Activated CD8-positive, alpha-beta memory T cell treated with anti-CD3 and anti-CD28 coated beads for 36 hours (primary cell): ENCODE measurements at regions not wholly inside any gene's neighbourhood (a gene's known extent, or its start where the extent isn't known, plus 50 kb on each side); places are given as distances from the start of the nearest gene placed in this dataset.

Experiments used
- CTCF ChIA-PET: fragments of 350-600 bp; sonication (Branson Sonifier 250); formaldehyde crosslinking; loops from one replicate; lab custom pipeline; 2021; ENCODE audit warnings: antibody characterized with exemption; lab: Charles Lee
- POLR2A ChIA-PET: fragments of 350-600 bp; sonication (Branson Sonifier 250); formaldehyde crosslinking; loops from one replicate; lab custom pipeline; 2021; ENCODE audit warnings: antibody characterized with exemption; lab: Charles Lee

DNA sequence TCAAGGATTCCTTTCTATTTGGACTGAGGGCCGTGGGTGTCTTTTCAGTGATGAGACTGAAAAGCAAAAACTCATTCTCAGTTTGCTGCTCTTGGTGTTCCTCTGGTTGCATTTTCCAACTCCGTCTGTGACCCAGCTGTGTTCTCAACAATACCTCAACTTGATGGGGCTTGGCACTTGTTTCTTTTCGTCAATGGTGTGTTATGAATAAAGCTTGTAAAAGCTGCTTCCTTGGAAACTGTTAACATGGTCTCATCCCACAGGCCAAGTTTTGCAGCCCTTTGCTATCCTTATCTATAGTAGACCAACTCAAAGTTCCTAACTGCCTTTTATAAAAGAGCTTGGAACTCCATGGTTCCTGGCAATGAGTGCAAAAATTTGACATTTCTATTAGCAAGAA is 142.5 kb upstream of the UBE2E1 start:
- CTCF ChIA-PET: no interaction called here
- POLR2A ChIA-PET: no interaction called here

GRCh38 chr3:23663661-23664186 is 142.0 kb upstream of the UBE2E1 start:
- CTCF ChIA-PET: no interaction called here
- POLR2A ChIA-PET: no interaction called here

DNA sequence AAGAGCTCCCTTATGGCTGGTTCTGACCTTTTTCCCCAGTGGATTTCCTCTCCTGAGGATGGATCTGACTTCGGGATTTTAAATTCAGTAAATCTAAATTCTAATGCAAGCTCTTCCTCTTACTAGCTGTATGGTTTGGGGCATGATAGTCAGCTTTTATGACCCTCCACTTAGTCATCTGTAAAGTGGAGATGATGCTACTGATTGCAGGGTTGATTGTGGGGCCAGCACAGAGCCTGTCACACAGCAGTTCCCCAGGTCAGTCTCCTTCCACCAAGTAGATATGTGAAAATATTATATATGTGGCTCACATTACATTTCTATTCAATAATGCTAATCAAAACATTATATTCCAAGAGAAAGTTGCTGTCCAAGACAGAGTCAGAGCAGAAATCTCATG is 141.3 kb upstream of the UBE2E1 start:
- CTCF ChIA-PET: no interaction called here
- POLR2A ChIA-PET: no interaction called here

- POLR2A ChIA-PET: no interaction called here
- CTCF ChIA-PET: no interaction called here
These were observed 140.0 kb upstream of the UBE2E1 start for GRCh38 chr3:23665741-23666140.

GRCh38 chr3:23666818-23667217 is 138.9 kb upstream of the UBE2E1 start:
- CTCF ChIA-PET: no interaction called here
- POLR2A ChIA-PET: no interaction called here

- ChIA-PET POLR2A (no interaction called here), CTCF (no interaction called here)
These were observed 138.0 kb upstream of the UBE2E1 start for GRCh38 chr3:23667536-23668429.

DNA sequence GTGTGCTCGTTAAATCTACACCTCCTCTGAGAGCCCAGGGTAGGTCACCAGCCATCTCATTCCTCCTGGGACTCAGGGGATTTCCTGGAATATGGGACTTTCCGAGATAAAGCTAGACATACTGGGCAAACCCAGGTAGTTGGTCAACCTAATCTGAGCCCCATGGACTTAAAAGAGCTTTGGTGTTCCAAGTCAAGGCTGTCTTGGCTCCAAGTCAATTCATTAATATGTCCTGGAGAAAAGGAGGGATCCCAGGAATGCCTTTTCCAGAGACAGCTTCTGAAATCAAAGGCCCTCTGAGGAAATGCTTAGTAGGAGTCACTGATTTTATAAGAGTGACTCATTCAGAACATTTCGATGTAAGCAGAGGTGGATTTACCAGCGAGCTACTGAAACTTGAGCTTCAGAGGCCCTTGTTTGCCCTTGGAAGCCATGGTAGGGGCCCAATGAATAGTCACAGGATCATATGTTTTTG is 137.3 kb upstream of the UBE2E1 start:
- POLR2A ChIA-PET: no interaction called here
- CTCF ChIA-PET: no interaction called here

GRCh38 chr3:23669541-23670255 is 136.1 kb upstream of the UBE2E1 start:
- ChIA-PET POLR2A (no interaction called here), CTCF (no interaction called here)

DNA sequence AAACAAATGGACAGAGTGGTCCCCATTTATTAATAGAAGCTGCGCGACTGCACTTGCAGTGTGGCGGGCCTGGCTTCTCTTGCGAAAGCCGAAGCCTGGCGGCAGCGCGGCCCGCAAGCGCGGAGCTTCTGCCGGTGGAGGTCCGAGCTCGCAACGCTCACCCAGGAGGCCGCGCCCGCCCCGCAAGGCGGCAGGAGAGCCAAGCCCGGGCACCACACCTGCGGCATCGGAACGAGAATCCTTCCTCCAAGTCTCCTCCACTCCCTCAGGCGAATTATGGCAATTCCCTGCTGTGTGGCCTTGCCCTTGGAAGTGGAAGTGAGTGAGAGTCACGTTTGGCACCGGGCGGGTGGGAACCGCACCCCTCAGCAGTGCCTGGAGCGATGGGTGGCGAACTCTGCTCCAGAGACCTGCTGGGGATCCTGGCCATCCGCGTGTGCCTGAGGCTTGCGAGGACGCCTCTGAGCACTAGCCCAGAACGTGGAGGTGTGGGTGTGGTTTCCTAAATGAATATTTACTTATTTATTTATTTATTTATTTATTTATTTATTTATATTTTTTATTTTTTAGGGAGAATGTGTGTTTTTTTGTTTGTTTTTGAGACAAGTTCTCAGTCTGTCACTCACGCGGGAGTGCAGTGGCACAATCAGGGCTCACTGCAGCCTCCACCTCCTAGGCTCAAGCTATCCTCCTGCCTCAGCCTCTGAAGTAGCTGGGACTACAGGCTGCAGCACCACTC is 133.7 kb upstream of the UBE2E1 start:
- CTCF ChIA-PET: no interaction called here
- POLR2A ChIA-PET: no interaction called here

GRCh38 chr3:23672628-23673027 is 133.1 kb upstream of the UBE2E1 start:
- CTCF ChIA-PET: no interaction called here
- POLR2A ChIA-PET: no interaction called here

DNA sequence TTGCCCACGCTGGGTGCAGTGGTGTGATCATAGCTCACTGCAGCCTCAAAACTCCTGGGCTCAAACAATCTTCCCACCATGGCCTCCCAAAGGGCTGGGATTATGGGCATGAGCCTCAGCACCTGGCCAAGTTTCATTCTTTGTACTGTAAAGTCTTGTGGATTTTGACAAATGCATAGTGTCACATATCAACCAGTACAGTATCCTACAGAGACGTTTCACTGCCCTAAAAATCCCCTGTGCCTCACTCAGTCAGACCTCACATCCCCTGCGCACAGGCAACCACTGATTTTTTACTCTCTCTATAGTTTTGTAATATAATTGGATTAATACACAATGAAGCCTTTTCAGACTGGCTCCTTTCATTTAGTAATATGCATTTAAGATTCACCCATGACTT is 130.7 kb upstream of the UBE2E1 start:
- ChIA-PET POLR2A (no interaction called here), CTCF (no interaction called here)

DNA sequence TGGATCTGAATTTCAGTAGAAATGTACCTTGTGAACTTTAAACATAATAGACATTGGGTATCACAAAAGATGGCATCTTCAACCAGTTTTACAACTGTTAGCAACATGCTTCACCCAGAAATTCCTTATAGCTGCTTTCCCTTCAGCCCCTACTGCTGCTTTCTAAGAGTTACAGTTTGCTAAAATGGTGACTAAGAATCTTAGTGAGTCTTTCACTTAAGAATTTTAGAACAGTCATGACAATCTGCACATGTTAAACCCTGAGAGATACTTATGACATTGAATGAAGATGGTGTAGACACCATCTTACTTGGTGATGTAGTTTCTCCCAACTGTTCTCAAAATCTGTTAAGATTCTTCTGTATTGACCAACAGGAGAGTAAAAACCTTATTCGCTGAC is 129.7 kb upstream of the UBE2E1 start:
- ChIA-PET CTCF (no interaction called here), POLR2A (no interaction called here)

- ChIA-PET CTCF (no interaction called here), POLR2A (no interaction called here)
These were observed 123.1 kb upstream of the UBE2E1 start for GRCh38 chr3:23682646-23683045.

DNA sequence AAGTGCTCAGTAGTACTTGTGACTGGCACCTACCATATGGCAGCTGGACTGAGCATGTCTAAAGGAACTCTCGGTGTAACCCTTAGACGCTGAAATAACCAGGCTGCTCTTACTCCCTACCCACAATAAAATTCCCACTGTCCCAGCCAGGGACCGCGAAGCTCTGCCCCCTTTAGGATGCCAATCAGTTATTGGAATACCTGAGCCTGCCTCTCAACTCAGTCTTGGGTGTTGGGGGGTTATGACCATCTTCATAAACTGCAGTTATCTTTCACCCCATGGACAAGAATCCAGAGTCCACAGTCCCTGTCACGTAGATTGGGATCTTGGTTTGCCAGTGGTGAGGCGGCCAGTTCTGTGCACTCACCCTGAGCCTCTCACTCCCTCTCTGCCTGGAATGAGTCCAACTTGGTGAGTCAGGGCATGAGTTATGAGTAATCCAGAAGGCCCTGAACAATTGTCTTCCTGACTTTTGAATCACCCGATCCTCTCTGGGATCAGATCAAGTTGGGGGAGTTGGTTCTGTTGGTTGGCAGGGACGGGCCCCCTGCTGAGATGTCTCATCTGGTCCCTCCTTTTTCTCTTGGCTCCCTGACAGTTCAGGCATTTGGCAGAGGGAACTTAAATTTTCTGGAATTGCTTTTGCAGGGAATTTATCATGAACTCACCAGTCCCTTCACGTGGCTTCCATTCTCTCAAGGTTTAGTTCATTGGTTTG is 120.1 kb upstream of the UBE2E1 start:
- POLR2A ChIA-PET: no interaction called here
- CTCF ChIA-PET: no interaction called here

DNA sequence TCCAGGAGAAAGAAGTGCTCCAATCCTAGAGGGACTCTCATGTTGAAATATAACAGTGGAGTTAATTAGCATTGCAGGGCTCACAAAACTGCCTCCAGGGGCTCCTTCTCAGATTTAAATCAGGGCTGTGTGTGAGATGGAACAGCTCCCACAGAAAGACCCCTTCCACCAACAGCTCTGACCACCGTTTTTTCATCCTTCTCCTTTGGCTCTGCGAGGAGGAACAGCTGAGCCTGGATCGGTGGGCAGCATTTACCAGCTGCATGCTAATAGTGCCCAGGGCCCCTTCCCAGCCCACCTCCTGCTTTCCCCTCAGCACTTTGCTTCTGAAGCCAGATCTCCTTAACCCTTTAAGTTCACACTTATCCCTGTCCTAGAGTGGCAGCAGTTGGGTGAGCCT is 119.2 kb upstream of the UBE2E1 start:
- ChIA-PET POLR2A (no interaction called here), CTCF (no interaction called here)

DNA sequence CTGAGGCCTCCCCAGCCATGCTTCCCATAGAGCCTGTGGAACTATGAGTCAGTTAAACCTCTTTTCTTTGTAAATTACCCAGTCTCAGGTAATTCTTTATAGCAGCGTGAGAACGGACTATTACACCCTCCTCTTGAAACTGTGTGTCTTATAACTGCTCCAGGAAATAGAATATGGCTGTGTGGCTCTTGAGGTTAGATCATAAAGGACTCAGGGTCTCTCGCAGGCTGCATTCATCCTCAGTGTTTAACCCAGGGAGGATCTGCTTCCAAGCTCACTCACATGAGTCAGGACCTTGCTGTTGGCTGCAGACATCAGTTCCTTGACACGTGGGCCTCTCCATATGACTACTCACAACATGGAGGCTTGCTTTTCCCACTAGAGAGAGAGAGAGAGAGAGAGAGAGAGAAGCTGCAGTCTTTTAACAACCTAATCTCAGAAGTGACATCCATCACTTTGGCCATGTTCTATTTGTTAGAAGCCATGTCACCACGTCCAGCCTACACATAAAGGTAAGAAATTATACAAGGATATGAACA is 114.3 kb upstream of the UBE2E1 start:
- CTCF ChIA-PET: no interaction called here
- POLR2A ChIA-PET: no interaction called here

DNA sequence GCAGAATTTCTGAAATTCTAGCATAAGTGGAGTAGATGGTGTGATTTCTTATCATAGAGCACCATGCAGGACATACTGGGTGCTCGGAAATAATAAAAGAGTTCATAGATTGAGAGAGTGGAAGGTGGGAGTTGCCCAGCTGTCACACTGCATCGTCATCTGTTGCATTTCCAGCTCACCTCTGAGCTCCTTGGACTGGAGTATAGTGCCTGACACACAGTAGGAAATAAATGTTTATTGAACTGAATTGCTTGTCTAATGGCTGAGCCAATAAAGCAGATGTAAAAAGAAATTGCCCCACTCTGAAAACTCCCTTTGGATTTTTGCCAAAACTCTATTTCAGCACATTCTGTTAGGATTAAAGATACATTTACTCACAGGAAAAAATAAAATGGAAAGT is 108.9 kb upstream of the UBE2E1 start:
- ChIA-PET CTCF (no interaction called here), POLR2A (no interaction called here)

DNA sequence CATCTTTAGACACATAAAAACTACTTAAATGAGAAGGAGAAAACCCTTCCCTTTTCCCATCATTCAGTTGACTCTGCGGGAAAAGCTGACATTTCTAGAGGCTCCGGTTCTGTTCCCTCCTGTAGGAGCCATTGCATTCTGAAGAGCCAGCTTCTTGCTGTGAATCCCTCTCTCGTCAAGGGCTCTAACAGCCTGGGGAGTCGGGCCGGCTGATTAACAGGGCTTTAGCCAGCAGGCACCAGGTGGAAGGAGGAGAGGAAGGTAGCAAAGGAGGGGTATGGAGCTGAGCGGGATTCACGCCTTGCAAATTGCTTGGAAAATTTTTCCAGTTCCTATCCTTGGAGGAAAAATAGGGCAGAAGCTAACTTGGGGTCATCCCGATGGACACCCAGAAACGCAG is 108.3 kb upstream of the UBE2E1 start:
- ChIA-PET CTCF (no interaction called here), POLR2A (no interaction called here)

- ChIA-PET POLR2A (no interaction called here), CTCF (no interaction called here)
These were observed 107.0 kb upstream of the UBE2E1 start for GRCh38 chr3:23698652-23699313.
